Tibial nerve (tissue), 4 donors: ENCODE measurements at regions not wholly inside any gene's neighbourhood (a gene's known extent, or its start where the extent isn't known, plus 50 kb on each side); places are given as distances from the start of the nearest gene placed in this dataset.

Experiments
- DNase-seq, 2 donors: peaks; one replicate each; pipeline ENCODE4 v3.0.0-alpha.2; 2019; ENCODE audit warnings: low spot score in 2 of 2
- H3K27ac ChIP-seq, 4 donors: fragments of 200-600 bp; sonication (generic) in 3 of 4; one replicate each; pipeline ENCODE4 v1.5.1; 2017 to 2019; ENCODE audit warnings: mild to moderate bottlenecking in 1 of 4
- H3K27me3 ChIP-seq, 2 donors: fragments of 200-600 bp; sonication (generic) in 1 of 2; one replicate each; pipeline versions ENCODE4 v1.5.1 to v1.6.0; 2017 to 2019
- H3K36me3 ChIP-seq, 3 donors: fragments of 200-600 bp; sonication (generic); one replicate each; pipeline ENCODE4 v1.5.1; 2018 to 2019
- H3K4me1 ChIP-seq, 4 donors: fragments of 200-600 bp; sonication (generic) in 3 of 4; one replicate each; pipeline ENCODE4 v1.5.1; 2017 to 2019
- H3K4me3 ChIP-seq, 4 donors: fragments of 200-600 bp; sonication (generic) in 3 of 4; one replicate each; pipeline ENCODE4 v1.5.1; 2017 to 2019; ENCODE audit warnings: mild to moderate bottlenecking in 1 of 4, moderate library complexity in 1 of 4
- H3K9me3 ChIP-seq, 4 donors: fragments of 200-600 bp; sonication (generic) in 3 of 4; one replicate each; pipeline ENCODE4 v1.5.1; 2017 to 2019
- EP300 ChIP-seq, 2 donors: sonication (generic); formaldehyde crosslinking; IDR thresholded peaks; one replicate each; pipeline ENCODE4 v1.6.1; 2017; ENCODE audit warnings: antibody characterized with exemption in 2 of 2, mild to moderate bottlenecking in 1 of 2
- POLR2A ChIP-seq, 2 donors: fragments of 450-650 bp; IDR thresholded peaks; one replicate each; pipeline ENCODE4 v1.6.1; 2017; ENCODE audit warnings: antibody characterized with exemption in 2 of 2, mild to moderate bottlenecking in 2 of 2, moderate library complexity in 2 of 2
- WGBS, 2 donors: methylation state at CpG; one replicate each; pipeline ENCODE4 v1.1.5; 2018; 5-methylcytosine and 5-hydroxymethylcytosine counted together
- TF ChIP-seq, protein P1 (sequence below), 5 experiments: fragments of 200-600 bp in 3 of 5; fragments of 450-650 bp in 2 of 5; sonication (generic) in 3 of 5; IDR thresholded peaks; one replicate each; pipeline ENCODE4 v1.5.1; 2016 to 2019; ENCODE audit warnings: antibody characterized with exemption in 5 of 5, mild to moderate bottlenecking in 3 of 5, moderate library complexity in 2 of 5

DNA sequence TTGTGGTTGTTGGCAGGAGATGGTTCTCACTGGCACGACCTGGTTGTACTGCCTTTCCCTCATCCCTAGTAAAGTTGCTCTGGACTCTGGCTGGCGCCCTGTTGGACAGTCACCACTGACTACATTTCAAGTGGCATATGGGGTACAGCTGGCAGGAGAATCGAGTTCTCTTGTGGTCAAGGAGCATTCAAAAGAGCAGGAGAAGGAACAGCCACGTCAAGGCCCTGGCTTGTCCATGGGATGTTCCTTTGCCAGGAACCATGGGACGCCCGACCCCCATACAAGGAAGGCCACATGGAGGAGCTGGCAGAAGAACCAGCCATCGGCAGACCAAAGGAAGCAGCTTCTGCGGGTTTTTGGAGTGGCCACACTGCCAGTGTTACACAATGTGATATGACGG, 87.0 kb upstream of the SLC25A13 start:
- DNase-seq: no peak
- H3K36me3 ChIP-seq: no peaks in the 10 kb centered on the region
- H3K9me3 ChIP-seq: no peaks in the 10 kb centered on the region
- no peak overlapping the region for H3K27ac ChIP-seq
- TF ChIP-seq, protein P1, sequence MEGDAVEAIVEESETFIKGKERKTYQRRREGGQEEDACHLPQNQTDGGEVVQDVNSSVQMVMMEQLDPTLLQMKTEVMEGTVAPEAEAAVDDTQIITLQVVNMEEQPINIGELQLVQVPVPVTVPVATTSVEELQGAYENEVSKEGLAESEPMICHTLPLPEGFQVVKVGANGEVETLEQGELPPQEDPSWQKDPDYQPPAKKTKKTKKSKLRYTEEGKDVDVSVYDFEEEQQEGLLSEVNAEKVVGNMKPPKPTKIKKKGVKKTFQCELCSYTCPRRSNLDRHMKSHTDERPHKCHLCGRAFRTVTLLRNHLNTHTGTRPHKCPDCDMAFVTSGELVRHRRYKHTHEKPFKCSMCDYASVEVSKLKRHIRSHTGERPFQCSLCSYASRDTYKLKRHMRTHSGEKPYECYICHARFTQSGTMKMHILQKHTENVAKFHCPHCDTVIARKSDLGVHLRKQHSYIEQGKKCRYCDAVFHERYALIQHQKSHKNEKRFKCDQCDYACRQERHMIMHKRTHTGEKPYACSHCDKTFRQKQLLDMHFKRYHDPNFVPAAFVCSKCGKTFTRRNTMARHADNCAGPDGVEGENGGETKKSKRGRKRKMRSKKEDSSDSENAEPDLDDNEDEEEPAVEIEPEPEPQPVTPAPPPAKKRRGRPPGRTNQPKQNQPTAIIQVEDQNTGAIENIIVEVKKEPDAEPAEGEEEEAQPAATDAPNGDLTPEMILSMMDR (IDR thresholded peaks at IDR 0.05): no peak
- no peak for TF ChIP-seq POLR2A (IDR thresholded peaks at IDR 0.05)
- TF ChIP-seq EP300 (IDR thresholded peaks at IDR 0.05): no peak
- no peaks in the 10 kb centered on the region for H3K4me1 ChIP-seq
- WGBS, 2 donors: 88 to 95% methylated on average over 9 of the region's 9 CpGs
- H3K4me3 ChIP-seq: no peak overlapping the region
- no peaks in the 10 kb centered on the region for H3K27me3 ChIP-seq

DNA sequence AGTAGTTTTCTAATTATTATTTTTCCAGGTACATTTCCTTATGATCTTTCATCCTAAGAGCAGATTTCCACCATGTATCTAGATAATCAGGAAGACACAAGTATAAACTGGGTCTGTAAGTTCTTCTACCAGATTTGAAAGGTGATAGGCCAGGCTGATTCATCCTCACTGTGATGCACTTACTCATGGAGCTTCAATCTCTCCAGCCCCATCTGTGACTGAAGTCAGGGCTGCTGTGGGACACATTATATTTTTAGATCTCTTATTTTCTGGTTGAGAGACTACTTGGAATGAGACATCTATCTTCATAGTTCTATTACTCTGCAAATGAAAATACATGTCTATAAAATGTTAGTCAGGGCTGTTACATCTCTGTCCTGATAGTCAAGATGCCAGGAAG, 85.5 kb upstream of the SLC25A13 start:
- no peaks in the 10 kb centered on the region for H3K9me3 ChIP-seq
- no peak overlapping the region for H3K27ac ChIP-seq
- no peaks in the 10 kb centered on the region for H3K4me1 ChIP-seq
- TF ChIP-seq POLR2A (IDR thresholded peaks at IDR 0.05): no peak
- no peak for TF ChIP-seq EP300 (IDR thresholded peaks at IDR 0.05)
- TF ChIP-seq, protein P1 (IDR thresholded peaks at IDR 0.05): no peak
- H3K4me3 ChIP-seq: no peak overlapping the region
- H3K36me3 ChIP-seq: no peaks in the 10 kb centered on the region
- H3K27me3 ChIP-seq: no peaks in the 10 kb centered on the region
- no peak for DNase-seq

DNA sequence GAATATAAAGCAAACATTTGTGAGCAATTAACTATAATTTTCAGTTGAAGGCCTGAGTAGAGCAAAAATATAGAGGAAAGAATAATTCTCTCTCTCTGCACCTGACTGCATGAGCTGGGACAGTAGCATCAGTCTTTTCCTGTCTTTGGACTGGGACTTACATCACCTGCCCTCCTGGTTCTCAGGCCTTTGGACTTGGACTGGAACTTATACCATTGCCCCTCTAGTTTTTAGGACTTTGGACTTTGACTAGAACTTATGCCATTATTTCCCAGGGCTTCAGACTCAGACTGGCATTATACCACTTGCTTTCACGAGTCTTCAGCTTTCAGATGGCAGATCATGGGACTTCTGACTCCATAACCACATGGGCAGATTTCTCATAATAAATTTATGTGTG, 81.0 kb upstream of the SLC25A13 start:
- DNase-seq: no peak
- TF ChIP-seq EP300 (IDR thresholded peaks at IDR 0.05) (no peak), POLR2A (IDR thresholded peaks at IDR 0.05) (no peak)
- TF ChIP-seq, protein P1 (IDR thresholded peaks at IDR 0.05): no peak
- Histone ChIP-seq H3K36me3 (no peaks in the 10 kb centered on the region), H3K27ac (no peak overlapping the region), H3K4me3 (no peak overlapping the region), H3K27me3 (no peaks in the 10 kb centered on the region), H3K9me3 (no peaks in the 10 kb centered on the region), H3K4me1 (no peaks in the 10 kb centered on the region)
- WGBS, 2 donors: 92 to 100% methylated on average over 1 of the region's 1 CpG

DNA sequence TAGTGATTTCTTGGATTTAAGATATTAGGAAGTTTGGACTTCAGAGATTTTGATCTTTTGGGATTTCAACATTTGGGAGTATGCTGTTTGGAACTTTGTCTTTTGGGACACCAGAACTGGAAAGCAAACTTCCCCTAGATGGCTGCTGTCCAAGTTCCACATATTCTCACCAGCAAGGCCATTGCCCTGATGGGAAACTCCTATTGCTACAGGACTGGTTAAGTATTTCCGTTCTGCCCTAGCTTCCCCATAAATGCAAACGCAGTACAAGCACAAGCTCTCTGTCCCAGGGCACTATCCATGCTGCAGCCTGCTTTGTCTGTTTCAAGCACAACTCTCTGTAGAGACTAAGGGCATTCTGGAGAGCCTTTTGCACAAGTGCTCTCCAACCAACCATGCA, 79.3 kb upstream of the SLC25A13 start:
- Histone ChIP-seq H3K4me1 (no peaks in the 10 kb centered on the region), H3K27me3 (no peaks in the 10 kb centered on the region), H3K27ac (no peak overlapping the region), H3K9me3 (no peaks in the 10 kb centered on the region), H3K36me3 (no peaks in the 10 kb centered on the region), H3K4me3 (no peak overlapping the region)
- WGBS, 2 donors: 34 to 45% methylated on average over 2 of the region's 2 CpGs
- DNase-seq: no peak
- TF ChIP-seq POLR2A (IDR thresholded peaks at IDR 0.05) (no peak), EP300 (IDR thresholded peaks at IDR 0.05) (no peak)
- TF ChIP-seq, protein P1 (IDR thresholded peaks at IDR 0.05): no peak

DNA sequence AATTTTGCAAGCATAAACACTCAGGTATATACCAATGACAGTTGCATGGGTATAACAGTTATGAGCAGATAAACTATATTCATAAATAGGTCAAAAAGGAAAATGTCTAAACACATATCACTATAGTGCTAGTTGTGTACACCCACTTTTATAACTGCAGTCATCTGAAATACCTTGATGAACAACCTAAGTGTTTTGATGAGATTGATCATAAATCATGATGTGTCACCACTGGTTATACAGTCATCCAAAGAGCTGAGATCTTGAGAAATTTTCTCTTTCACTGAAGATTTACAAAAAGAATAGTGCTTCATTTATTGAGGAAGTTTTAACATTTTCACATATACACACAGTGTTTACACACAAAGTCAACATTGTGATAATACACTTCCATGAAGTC, 78.6 kb upstream of the SLC25A13 start:
- no peak for DNase-seq
- Histone ChIP-seq H3K27ac (no peak overlapping the region), H3K4me3 (no peak overlapping the region), H3K36me3 (no peaks in the 10 kb centered on the region), H3K27me3 (no peaks in the 10 kb centered on the region), H3K9me3 (no peaks in the 10 kb centered on the region), H3K4me1 (no peaks in the 10 kb centered on the region)
- TF ChIP-seq, protein P1 (IDR thresholded peaks at IDR 0.05): no peak
- TF ChIP-seq POLR2A (IDR thresholded peaks at IDR 0.05) (no peak), EP300 (IDR thresholded peaks at IDR 0.05) (no peak)
